ENCODE measurements at regions not wholly inside any gene's neighbourhood (a gene's known extent, or its start where the extent isn't known, plus 50 kb on each side); places are given as distances from the start of the nearest gene placed in this dataset.

DNA sequence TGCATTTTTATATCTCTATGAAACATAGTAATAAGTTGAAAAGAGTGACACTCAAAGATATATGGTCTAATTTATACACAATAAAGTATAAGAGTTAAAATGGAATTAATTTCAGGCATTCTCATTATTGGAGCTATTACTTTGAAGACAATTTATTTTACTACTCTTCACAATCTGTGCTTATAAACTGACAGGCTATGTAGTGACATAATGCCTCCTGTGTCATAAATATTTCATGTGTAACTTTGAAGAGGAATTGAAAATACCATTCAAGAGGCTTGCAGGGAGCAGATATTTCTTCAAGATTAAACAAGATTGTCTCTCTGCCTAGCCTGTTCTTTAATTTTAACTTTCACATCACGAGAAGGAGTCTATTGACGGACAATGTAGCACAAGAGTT lies 1881.5 kb upstream of the PCDH20 start:
- no peak overlapping the region for H3K27ac ChIP-seq (ENCODE audit: low read depth, low read length)
- H3K27me3 ChIP-seq (ENCODE audit: control insufficient read depth, insufficient read depth, low read length) = no peaks in the 10 kb centered on the region
- CTCF ChIA-PET = no interaction called here
- no peak for DNase-seq (ENCODE audit: low read depth, low spot score)
- POLR2A ChIA-PET = no interaction called here
- TF ChIP-seq CTCF (IDR thresholded peaks at IDR 0.05; ENCODE audit: low read depth, low read length) = no peak
- H3K4me3 ChIP-seq (ENCODE audit: low read depth, low read length) = no peak overlapping the region
- no peaks in the 10 kb centered on the region for H3K9me3 ChIP-seq (ENCODE audit: control insufficient read depth, insufficient read depth, low read length)

DNA sequence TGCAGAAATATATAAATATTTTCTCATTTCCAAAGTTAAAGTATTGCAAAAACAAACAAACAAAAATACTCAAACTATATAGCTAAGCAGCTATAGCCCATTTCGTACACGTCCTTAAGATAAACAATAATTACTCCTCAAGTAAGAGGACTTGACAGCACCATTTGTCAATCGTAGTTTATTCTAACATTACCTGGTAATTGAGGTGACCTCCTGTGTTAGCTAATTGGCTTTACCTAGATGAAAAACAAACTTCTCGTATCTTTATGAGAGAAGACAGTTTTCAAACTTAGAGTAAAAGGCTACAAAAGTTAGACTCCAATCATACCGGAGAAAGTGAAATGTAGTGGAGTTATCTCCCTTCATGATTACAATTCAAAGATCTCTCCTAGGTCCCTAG lies 1876.1 kb upstream of the PCDH20 start:
- Histone ChIP-seq H3K4me3 (ENCODE audit: low read depth, low read length) (no peak overlapping the region), H3K27ac (ENCODE audit: low read depth, low read length) (no peak overlapping the region), H3K27me3 (ENCODE audit: control insufficient read depth, insufficient read depth, low read length) (no peaks in the 10 kb centered on the region), H3K9me3 (ENCODE audit: control insufficient read depth, insufficient read depth, low read length) (no peaks in the 10 kb centered on the region)
- ChIA-PET POLR2A (no interaction called here), CTCF (no interaction called here)
- no peak for TF ChIP-seq CTCF (IDR thresholded peaks at IDR 0.05; ENCODE audit: low read depth, low read length)
- DNase-seq (ENCODE audit: low read depth, low spot score) = no peak

DNA sequence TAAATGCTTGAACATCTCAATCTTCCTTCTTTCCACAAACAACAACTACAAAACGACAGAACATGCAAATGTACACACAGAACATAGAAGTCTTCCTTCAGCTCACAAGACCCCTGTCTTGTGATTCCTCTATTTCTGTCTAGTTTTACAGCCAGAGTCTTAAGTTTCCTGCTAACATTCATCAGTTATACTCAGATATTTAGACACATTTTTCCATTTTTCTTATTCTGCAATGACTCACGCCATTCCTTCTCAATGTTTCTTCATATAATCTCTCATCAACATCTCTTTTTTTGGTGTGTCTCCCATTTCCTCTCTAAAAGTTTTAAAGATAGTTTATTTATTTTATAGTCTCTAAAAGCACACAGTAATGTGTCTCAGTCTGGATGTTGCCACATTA lies 1872.9 kb upstream of the PCDH20 start:
- no peak overlapping the region for H3K27ac ChIP-seq (ENCODE audit: low read depth, low read length)
- no peak for TF ChIP-seq CTCF (IDR thresholded peaks at IDR 0.05; ENCODE audit: low read depth, low read length)
- peaks cover 3% of the 10 kb centered on the region; the same call in 1 of the 2 replicates for H3K9me3 ChIP-seq (ENCODE audit: control insufficient read depth, insufficient read depth, low read length)
- H3K4me3 ChIP-seq (ENCODE audit: low read depth, low read length) = no peak overlapping the region
- DNase-seq (ENCODE audit: low read depth, low spot score) = no peak
- H3K27me3 ChIP-seq (ENCODE audit: control insufficient read depth, insufficient read depth, low read length) = no peaks in the 10 kb centered on the region
- CTCF ChIA-PET = no interaction called here
- POLR2A ChIA-PET = no interaction called here

GRCh38 chr13:63287926-63288325 lies 1872.3 kb upstream of the PCDH20 start:
- POLR2A ChIA-PET = no interaction called here

DNA sequence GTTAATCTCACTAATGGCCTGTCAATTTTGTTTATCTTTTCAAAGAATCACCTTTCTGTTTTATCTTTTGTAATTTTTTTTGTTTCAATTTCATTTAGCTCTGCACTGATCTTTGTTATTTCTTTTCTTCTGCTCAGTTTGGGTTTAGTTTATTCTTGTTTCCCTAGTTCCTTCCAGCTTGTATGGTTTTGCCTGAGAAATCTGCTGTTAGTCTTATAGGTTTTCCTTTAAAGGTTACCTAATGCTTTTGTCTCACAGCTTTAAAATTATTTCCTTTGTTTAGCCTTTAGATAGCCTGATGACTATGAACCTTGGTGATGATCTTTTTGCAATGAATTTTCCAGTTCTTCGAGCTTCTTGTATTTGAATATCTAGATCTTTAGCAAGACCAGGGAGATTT lies 1869.8 kb upstream of the PCDH20 start:
- Histone ChIP-seq H3K4me3 (ENCODE audit: low read depth, low read length) (no peak overlapping the region), H3K9me3 (ENCODE audit: control insufficient read depth, insufficient read depth, low read length) (peaks cover 3% of the 10 kb centered on the region; the same call in 1 of the 2 replicates), H3K27me3 (ENCODE audit: control insufficient read depth, insufficient read depth, low read length) (no peaks in the 10 kb centered on the region), H3K27ac (ENCODE audit: low read depth, low read length) (no peak overlapping the region)
- ChIA-PET CTCF (no interaction called here), POLR2A (no interaction called here)
- TF ChIP-seq CTCF (IDR thresholded peaks at IDR 0.05; ENCODE audit: low read depth, low read length) = no peak
- no peak for DNase-seq (ENCODE audit: low read depth, low spot score)

More at GRCh38 chr13:63287926-63288325, 1872.3 kb upstream of the PCDH20 start:
- CTCF ChIA-PET = no interaction called here
- no peaks in the 10 kb centered on the region for H3K27me3 ChIP-seq (ENCODE audit: control insufficient read depth, insufficient read depth, low read length)
- H3K9me3 ChIP-seq (ENCODE audit: control insufficient read depth, insufficient read depth, low read length) = peaks cover 3% of the 10 kb centered on the region; the same call in 1 of the 2 replicates
- no peak for TF ChIP-seq CTCF (IDR thresholded peaks at IDR 0.05; ENCODE audit: low read depth, low read length)
- no peak for DNase-seq (ENCODE audit: low read depth, low spot score)
- no peak overlapping the region for H3K4me3 ChIP-seq (ENCODE audit: low read depth, low read length)
- H3K27ac ChIP-seq (ENCODE audit: low read depth, low read length) = no peak overlapping the region

Data from AG04450 (cell line).